Glomerular endothelial cell (primary cell): ENCODE measurements at regions not wholly inside any gene's neighbourhood (a gene's known extent, or its start where the extent isn't known, plus 50 kb on each side); places are given as distances from the start of the nearest gene placed in this dataset.

Experiments used
- DNase-seq: peaks from one replicate; pipeline ENCODE4 v3.0.0-alpha.2; 2011; ENCODE audit warnings: low read depth, low spot score; ENCODE audit errors: extremely low read depth

GRCh38 chrX:20352935-20353336, 86.2 kb upstream of the RPS6KA3 start:
- DNase-seq: no peak

- no peak for DNase-seq
Measured at GRCh38 chrX:20352504-20352903, 85.8 kb upstream of the RPS6KA3 start.

DNA sequence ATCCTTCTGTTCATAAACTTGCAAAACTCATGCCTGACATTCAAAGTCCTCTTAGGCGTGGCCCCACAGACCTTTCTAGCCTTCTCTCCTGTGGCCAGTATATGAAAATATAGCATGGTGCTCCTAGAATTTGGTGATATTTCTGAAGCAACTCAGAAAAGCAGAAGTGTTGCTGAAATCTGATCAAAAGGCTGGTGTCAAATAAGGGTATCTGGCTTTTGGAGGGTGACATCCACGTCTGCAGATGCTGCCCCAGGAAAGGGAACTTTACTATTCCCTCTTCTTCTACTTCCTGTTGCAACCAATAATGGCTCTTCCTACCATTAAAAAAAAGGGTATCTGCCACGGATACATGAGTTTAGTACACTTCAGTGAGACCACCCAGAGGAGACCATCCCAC, 83.9 kb upstream of the RPS6KA3 start:
- DNase-seq: no peak

- DNase-seq: no peak
Measured at GRCh38 chrX:20348139-20348538, 81.4 kb upstream of the RPS6KA3 start.

DNA sequence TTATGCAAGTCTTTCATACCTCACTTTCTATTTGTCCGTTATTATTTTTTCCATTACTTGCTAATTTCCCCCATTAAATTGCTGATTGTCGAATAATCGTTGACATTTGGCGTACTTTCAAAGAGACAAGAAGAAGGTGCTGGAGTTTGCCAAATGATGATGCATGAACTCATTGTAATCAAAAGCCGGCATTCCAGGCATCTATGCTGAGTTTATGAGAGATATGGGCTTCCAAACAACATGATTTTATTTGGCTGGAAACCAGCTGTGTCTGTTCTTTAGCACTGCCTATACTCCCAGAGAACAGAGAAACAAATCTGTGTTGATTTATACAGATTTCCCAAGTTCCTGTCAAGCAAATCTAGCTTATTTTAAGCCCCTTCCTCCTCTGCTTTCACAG, 80.8 kb upstream of the RPS6KA3 start:
- no peak for DNase-seq

GRCh38 chrX:20333672-20334071, 67.0 kb upstream of the RPS6KA3 start:
- DNase-seq: no peak

- DNase-seq: no peak
Measured at GRCh38 chrX:20330545-20330944, 63.8 kb upstream of the RPS6KA3 start.

GRCh38 chrX:20329435-20329834, 62.7 kb upstream of the RPS6KA3 start:
- DNase-seq: no peak

GRCh38 chrX:20325786-20326388, 59.2 kb upstream of the RPS6KA3 start:
- DNase-seq: no peak

- DNase-seq: no peak
Measured at GRCh38 chrX:20322887-20323286, 56.2 kb upstream of the RPS6KA3 start.

- no peak for DNase-seq
Measured at GRCh38 chrX:20320461-20321159, 53.9 kb upstream of the RPS6KA3 start.

GRCh38 chrX:20319054-20319453, 52.3 kb upstream of the RPS6KA3 start:
- no peak for DNase-seq

GRCh38 chrX:20317873-20318272, 51.2 kb upstream of the RPS6KA3 start:
- DNase-seq: no peak
